Putamen (tissue), 1 donor: ENCODE measurements at regions not wholly inside any gene's neighbourhood (a gene's known extent, or its start where the extent isn't known, plus 50 kb on each side); places are given as distances from the start of the nearest gene placed in this dataset.
"Not testable (repeated sequence)": the region's sequence is repeated elsewhere in the genome, so short reads cannot be mapped to it uniquely, and the experiment has no call there.

Experiments
- DNase-seq: peaks from one replicate; pipeline ENCODE4 v3.0.0-alpha.2; 2016; ENCODE audit warnings: low spot score

GRCh38 chr6:18595774-18596530 is 208.8 kb downstream of the RNF144B start:
- DNase-seq = peak; percentile 75

DNA sequence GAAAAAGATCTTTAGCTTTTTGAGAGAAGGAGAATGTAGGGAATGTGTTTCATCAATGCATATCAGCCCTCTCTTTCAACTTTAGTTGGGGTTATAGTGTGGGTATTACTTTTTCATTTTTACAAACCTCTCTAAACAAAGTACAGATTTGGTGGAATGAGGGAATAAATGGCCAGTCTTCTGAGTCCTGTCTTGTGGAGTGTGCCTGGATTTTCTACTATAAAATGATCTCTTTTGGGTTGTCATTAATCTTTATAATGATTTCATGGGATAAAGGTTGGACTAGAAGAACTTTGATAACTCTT is 209.3 kb downstream of the RNF144B start:
- no peak for DNase-seq

DNA sequence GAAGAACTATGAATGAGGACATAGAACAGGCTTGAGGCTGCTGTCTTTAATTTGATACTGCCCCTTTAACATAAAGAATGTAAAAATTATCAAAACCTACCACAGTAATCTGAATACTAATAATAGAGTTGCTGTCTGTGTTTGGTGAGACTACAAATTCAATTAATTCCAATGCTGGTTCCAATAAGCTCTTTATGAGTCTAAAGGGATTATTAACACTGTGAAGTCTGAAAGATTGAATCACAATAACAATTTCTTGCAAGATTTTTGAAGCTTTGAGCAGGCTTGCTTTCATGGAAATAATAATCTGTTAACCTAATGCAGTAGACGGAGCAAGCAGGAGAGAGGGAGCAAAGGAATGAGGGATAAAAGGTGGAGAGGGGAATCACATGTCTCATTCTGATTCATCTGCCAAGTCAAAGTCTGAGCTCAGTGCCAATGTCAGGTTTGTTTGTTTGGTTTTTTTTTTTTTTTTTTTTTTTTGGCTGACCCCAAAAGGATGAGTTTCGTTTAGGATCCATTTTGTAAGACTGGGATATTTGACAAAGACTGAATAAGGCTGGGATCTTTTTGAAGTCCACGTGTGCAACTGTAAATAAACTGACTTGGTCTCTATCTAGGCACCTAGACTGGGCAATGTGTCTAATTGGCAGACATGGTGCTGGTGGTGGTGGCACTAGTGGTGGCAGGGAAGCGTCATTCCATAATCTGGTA is 211.6 kb downstream of the RNF144B start:
- DNase-seq = no peak

GRCh38 chr6:18600255-18600654 is 213.1 kb downstream of the RNF144B start:
- DNase-seq = no peak

GRCh38 chr6:18601516-18602020 is 214.4 kb downstream of the RNF144B start:
- no peak for DNase-seq

GRCh38 chr6:18602931-18603330 is 215.8 kb downstream of the RNF144B start:
- no peak for DNase-seq

GRCh38 chr6:18603361-18603760 is 216.2 kb downstream of the RNF144B start:
- no peak for DNase-seq

GRCh38 chr6:18605841-18606240 is 218.7 kb downstream of the RNF144B start:
- DNase-seq = no peak

DNA sequence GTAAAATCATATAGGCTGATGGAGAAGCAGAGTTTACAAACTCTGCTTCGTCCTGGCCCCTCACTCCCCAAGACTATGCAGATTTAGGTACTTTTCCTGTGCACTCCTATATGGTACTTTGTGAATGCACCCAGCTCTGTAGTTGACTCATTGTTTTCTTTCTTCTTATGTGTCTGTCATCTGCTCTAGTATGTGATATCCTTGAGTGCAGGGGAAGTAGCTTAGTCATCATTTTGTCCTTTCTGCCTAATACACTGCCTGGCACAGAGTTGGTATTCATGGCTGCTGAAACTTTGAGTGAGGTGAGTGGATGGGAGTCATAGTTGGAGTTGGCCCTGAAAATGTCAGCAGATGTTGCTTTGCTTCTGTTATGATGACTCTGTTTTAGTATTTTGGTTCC is 222.6 kb downstream of the RNF144B start:
- no peak for DNase-seq

GRCh38 chr6:18613319-18613925 is 226.3 kb downstream of the RNF144B start:
- no peak for DNase-seq

DNA sequence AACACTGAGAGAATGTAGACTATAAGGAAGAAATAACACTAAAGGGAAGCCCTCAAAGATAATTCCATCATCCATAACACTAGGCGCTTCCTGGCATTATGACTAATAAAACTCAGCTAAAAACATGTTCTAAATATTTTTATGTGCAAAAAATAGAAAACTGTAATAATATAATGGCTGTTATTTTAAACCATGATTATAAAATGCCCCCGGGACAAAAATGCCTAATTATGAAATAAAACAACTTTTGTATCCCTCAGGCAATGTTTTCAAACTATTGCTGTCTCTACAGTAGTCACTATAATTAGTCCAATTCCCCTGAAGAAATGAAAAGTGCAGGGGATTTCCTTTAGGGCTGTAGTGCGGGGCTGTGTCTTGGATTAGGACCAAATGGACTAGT is 242.4 kb downstream of the RNF144B start:
- DNase-seq = no peak

DNA sequence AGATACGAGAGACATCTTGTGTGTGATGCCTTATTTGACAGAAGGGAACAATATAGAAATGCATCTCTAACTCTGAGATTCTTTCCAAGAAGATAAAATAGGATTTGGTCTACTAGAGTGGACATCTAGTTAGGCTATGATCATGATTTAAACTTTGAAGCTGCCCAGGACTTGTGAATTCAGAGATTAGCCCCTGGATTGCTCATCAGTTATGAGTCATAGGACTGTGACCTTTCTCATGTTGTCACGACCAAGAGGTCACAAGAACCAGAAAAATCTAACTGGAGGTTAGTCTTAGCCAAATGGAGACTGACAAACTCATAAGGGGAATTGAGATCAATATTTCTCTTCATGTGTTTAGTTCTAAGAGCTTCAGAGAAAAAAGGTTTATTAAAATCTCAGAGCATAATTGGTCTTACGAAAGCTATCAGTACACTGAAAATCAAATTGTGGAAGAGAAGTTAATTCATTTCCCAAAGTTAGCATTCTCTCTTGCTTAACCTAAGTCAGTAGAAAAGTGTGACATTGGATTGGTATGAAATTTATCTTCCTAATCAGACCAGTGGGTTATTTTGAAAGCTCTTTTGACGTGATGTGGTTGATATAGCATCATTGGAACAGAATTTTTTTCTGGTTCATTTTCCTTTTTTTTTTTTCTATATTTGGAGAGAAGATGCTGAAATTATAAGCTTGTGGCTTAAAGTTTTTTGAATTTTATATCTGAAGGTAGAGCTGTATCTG is 245.7 kb downstream of the RNF144B start:
- DNase-seq = no peak

- no peak for DNase-seq
Measured at GRCh38 chr6:18634912-18635311, 247.8 kb downstream of the RNF144B start.

GRCh38 chr6:18640134-18640533 is 253.0 kb downstream of the RNF144B start:
- no peak for DNase-seq

GRCh38 chr6:18640754-18641153 is 253.6 kb downstream of the RNF144B start:
- no peak for DNase-seq

GRCh38 chr6:18654821-18655220 is 267.7 kb downstream of the RNF144B start:
- DNase-seq = no peak

- no peak for DNase-seq
Measured at GRCh38 chr6:18656506-18656905, 269.4 kb downstream of the RNF144B start.

DNA sequence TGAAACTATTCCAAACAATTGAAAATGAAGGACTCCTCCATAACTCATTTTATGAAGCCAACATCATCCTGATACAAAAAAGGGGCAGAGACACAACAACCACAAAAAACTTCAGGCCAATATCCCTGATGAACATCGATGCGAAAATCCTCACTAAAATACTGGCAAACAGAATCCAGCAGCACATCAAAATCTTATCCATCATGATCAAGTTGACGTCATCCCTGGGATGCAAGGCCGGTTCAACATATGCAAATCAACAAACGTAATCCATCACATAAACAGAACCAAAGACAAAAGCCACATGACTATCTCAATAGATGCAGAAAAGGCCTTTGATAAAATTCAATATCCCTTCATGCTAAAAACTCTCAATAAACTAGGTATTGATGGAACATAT is 272.8 kb downstream of the RNF144B start:
- DNase-seq = not testable (repeated sequence)

GRCh38 chr6:18663011-18663410 is 275.9 kb downstream of the RNF144B start:
- DNase-seq = no peak

DNA sequence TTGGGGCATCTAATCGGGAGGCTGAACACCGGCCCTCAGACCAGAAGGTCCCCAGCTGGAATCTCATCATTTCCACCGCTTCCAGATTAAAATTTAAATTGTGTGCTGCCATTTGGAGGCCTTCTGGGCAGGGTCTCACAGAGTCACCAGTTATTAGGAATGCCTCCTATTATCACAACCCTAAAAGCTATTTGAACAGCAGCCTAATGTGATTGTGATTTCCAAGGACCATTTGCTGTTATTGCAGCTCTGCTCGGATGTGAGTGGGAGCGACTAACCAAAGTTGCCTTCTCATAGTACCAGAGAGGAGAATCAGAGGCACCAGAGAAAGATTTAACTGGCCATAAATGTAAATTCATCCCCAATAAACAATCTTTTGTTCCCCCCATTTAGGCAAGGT is 277.3 kb downstream of the RNF144B start:
- no peak for DNase-seq

- no peak for DNase-seq
Measured at GRCh38 chr6:18667612-18668011, 280.5 kb downstream of the RNF144B start.

DNA sequence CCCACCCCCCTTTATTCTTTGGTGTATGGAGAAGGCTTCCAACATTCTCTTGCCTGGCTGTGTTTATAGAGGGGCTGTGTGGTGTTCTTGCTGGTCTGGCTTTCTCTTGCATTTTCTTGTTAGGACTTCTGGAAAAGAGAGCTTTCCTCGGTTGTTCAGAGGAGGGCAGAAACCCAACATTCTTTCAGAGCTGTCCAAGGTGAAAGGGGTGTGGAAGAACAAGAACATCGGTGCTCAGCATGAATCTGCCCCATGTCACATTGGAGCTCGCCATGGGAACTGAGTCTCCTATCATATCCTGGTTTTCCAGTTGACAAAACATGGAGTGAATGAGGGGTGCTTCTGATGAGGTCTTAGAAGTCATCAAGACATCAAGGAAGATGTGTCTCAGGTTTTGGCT is 281.8 kb downstream of the RNF144B start:
- no peak for DNase-seq

DNA sequence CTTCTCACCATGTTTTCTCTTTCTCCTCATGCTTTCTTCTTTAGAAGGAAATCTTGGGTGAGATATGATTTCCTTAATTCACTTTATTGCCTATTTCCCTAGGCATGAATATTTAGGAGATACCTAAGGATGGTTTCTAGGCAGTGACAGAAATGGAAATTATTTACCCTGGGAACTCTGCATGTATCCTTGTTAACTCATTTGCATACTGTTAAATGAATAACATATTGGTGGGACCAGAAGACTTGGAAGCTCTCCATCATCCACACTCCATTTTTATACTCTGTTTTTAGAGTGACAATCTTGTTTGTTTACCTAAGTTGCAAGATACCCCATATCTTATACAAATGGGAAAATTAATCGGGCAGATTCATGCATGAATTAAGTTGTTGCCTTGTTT is 285.7 kb downstream of the RNF144B start:
- DNase-seq = no peak
